NCI-H446 (cell line): ENCODE measurements at regions not wholly inside any gene's neighbourhood (a gene's known extent, or its start where the extent isn't known, plus 50 kb on each side); places are given as distances from the start of the nearest gene placed in this dataset.

ENCODE experiments used
- DNase-seq, 2 experiments: peaks; one replicate each; lab custom pipeline; 2025; lab: John Stamatoyannopoulos, UW

- DNase-seq, result no peak
Measured at GRCh38 chr2:128493880-128494279, 175.2 kb upstream of the HS6ST1 start.

GRCh38 chr2:128494307-128494639, 175.6 kb upstream of the HS6ST1 start:
- DNase-seq, result no peak

- no peak for DNase-seq
Measured at GRCh38 chr2:128494640-128495321, 176.1 kb upstream of the HS6ST1 start.

GRCh38 chr2:128495996-128496547, 177.4 kb upstream of the HS6ST1 start:
- DNase-seq, result no peak

GRCh38 chr2:128496700-128497099, 178.0 kb upstream of the HS6ST1 start:
- no peak for DNase-seq

GRCh38 chr2:128497461-128497860, 178.8 kb upstream of the HS6ST1 start:
- no peak for DNase-seq

GRCh38 chr2:128498086-128498485, 179.4 kb upstream of the HS6ST1 start:
- no peak for DNase-seq

GRCh38 chr2:128498589-128498988, 179.9 kb upstream of the HS6ST1 start:
- DNase-seq, result no peak

GRCh38 chr2:128499367-128500137, 180.9 kb upstream of the HS6ST1 start:
- no peak for DNase-seq

GRCh38 chr2:128500138-128500800, 181.6 kb upstream of the HS6ST1 start:
- DNase-seq, result no peak

- no peak for DNase-seq
Measured at GRCh38 chr2:128501006-128501690, 182.5 kb upstream of the HS6ST1 start.

- no peak for DNase-seq
Measured at GRCh38 chr2:128501700-128502099, 183.0 kb upstream of the HS6ST1 start.

- DNase-seq, result no peak
Measured at GRCh38 chr2:128502200-128502599, 183.5 kb upstream of the HS6ST1 start.

GRCh38 chr2:128502638-128503246, 184.1 kb upstream of the HS6ST1 start:
- no peak for DNase-seq

GRCh38 chr2:128503399-128504245, 185.0 kb upstream of the HS6ST1 start:
- DNase-seq, result no peak

- DNase-seq, result no peak
Measured at GRCh38 chr2:128504246-128505149, 185.8 kb upstream of the HS6ST1 start.

- no peak for DNase-seq
Measured at GRCh38 chr2:128505150-128505490, 186.5 kb upstream of the HS6ST1 start.

- no peak for DNase-seq
Measured at GRCh38 chr2:128505575-128506526, 187.2 kb upstream of the HS6ST1 start.

- no peak for DNase-seq
Measured at GRCh38 chr2:128506534-128506933, 187.9 kb upstream of the HS6ST1 start.
